Liver (tissue), 3 donors: ENCODE measurements at regions not wholly inside any gene's neighbourhood (a gene's known extent, or its start where the extent isn't known, plus 50 kb on each side); places are given as distances from the start of the nearest gene placed in this dataset.

Experiments
- ATF3 ChIP-seq: IDR thresholded peaks from 2 replicates; pipeline ENCODE4 v1.6.1; 2016; ENCODE audit warnings: antibody characterized with exemption
- CTCF ChIP-seq: fragments of 150-350 bp; IDR thresholded peaks from 2 replicates; pipeline ENCODE4 v1.5.1; 2017; ENCODE audit warnings: improper control_type of control experiment, low read depth, low read length; ENCODE audit not compliant: missing input control
- EGR1 ChIP-seq, 2 donors: IDR thresholded peaks; 2 replicates each; pipeline ENCODE4 v1.6.1; 2016 to 2018; ENCODE audit warnings: antibody characterized with exemption in 2 of 2, low read depth in 2 of 2
- SP1 ChIP-seq: IDR thresholded peaks from 2 replicates; pipeline ENCODE4 v1.6.1; 2018; ENCODE audit warnings: antibody characterized with exemption, mild to moderate bottlenecking
- YY1 ChIP-seq: IDR thresholded peaks from 2 replicates; pipeline ENCODE4 v1.6.1; 2016; ENCODE audit warnings: antibody characterized with exemption, mild to moderate bottlenecking
- donor health status: healthy.
- donor health status: healthy.

- TF ChIP-seq CTCF (no peak), SP1 (no peak), EGR1 (IDR thresholded peaks at IDR 0.05; ENCODE audit: low read depth in 2 of 2) (no peak), ATF3 (no peak), YY1 (no peak)
Observed at GRCh38 chr4:138887741-138888140, 127.8 kb upstream of the NOCT start.
